CD4-positive, alpha-beta T cell treated with Interleukin-15 for 1 hour (primary cell): ENCODE measurements at regions not wholly inside any gene's neighbourhood (a gene's known extent, or its start where the extent isn't known, plus 50 kb on each side); places are given as distances from the start of the nearest gene placed in this dataset.
A peak's percentile ranks its signal among the peaks of the same experiment; 100 is the strongest.

Experiments used
- DNase-seq: peaks from one replicate; pipeline ENCODE4 v3.0.0-alpha.2; 2020

DNA sequence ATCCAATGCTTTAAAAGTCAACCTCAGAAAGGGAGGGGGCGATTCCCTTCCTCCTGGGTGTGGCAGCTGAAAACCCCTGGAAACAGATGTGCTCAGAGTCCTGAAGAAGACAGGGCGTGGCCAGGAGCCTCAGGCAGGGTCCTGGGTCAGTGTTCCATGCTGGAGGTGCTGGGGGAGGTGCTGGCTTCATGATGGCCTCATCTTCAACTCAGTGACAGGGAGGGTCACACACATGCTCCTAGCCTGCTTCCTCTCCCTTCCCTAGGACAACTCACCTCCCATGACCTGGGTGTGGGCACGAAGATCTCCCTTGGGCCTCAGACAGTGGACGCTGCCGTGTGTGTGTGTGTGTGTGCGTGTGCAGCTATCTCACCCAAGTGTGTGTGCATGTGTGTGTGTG lies 245.6 kb upstream of the B3GAT1 start:
- DNase-seq: no peak

DNA sequence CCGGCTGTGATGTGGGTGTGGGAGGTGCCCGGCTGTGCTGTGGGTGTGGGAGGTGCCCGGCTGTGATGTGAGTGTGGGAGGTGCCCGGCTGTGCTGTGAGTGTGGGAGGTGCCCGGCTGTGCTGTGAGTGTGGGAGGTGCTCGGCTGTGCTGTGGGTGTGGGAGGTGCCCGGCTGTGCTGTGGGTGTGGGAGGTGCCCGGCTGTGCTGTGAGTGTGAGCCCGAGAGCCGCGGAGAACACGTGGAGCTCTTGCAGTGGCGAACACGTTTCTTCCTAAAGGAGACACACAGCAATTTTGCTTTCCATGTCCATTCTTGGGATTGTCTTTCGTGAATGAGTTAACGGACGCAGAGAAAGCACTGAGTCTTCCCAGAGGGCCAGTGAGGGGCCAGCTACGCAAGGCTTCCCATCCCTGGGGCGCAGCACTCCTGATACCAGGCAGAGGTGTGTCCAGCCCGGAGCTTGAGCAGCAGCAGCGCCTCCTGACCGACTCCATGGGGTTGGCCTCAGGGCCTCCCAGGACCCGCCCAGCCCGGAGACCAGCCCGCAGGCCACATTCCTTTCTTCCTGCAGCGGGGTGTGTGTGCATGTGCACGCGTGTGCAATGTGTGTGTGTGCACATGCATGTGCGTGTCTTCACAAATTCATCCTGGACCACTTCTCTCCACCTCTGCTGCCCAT lies 245.0 kb upstream of the B3GAT1 start:
- peak; percentile 42 for DNase-seq

DNA sequence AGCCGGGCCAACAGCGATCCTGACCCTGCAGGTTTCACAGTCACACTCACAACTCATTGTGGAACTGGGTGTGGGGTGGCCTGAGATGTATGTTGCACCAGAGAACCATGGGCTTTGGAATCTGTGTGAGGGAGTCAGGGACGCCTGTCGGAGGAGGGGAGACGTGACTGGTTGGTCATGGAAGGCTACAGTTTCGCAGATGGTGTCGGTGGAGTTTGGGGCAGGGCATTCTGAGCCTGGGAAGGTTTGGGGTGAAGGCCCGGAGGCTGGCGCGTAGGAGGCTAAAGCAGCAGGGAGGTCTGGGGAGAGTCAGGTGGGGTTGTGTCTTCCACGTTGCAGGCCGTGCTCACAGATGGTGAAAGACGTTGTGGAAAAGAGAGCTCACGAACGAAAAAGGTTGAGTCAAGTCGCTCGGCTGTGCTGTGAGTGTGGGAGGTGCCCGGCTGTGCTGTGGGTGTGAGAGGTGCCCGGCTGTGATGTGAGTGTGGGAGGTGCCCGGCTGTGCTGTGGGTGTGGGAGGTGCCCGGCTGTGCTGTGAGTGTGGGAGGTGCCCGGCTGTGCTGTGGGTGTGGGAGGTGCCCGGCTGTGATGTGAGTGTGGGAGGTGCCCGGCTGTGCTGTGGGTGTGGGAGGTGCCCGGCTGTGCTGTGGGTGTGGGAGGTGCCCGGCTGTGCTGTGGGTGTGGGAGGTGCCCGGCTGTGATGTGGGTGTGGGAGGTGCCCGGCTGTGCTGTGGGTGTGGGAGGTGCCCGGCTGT lies 244.2 kb upstream of the B3GAT1 start:
- DNase-seq: peak; percentile 31

DNA sequence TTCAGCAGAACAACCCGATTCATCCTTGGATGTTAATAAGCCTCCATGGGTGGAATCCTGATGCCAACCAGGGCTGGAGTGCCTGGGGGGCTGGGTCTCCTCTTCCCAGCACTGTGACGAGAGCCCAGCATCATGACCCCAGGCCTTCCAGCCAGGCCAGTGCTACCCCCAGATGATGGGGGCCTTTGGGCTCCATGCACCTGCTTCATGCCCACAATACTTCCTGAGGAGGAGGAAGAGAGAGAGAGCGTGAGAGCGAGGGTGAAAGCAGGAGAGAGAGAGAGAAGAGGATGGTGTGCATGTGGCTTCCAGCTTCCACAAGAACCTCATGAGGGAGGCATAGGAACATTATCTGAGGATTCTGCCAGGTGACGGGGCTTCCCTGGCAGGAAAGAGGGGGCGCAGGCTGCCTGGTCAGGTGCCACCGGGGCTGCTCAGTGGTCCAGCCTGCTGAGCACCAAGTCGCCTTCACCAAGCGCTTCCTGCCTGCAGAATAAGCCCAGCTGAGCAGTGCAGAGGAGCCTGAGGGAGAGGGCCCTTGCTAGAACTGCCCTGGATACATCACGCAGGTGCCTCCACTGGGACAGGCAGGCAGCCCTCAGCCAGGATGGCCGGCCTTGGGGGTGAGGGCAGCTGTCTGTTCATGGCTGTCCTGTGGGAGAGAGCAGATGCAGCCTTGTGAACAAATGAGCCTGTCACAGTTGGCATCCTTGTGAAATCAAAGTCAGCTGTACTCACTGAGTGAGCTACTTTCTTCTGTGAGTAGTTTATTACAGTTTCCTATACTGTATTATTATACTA lies 243.3 kb upstream of the B3GAT1 start:
- DNase-seq: no peak

DNA sequence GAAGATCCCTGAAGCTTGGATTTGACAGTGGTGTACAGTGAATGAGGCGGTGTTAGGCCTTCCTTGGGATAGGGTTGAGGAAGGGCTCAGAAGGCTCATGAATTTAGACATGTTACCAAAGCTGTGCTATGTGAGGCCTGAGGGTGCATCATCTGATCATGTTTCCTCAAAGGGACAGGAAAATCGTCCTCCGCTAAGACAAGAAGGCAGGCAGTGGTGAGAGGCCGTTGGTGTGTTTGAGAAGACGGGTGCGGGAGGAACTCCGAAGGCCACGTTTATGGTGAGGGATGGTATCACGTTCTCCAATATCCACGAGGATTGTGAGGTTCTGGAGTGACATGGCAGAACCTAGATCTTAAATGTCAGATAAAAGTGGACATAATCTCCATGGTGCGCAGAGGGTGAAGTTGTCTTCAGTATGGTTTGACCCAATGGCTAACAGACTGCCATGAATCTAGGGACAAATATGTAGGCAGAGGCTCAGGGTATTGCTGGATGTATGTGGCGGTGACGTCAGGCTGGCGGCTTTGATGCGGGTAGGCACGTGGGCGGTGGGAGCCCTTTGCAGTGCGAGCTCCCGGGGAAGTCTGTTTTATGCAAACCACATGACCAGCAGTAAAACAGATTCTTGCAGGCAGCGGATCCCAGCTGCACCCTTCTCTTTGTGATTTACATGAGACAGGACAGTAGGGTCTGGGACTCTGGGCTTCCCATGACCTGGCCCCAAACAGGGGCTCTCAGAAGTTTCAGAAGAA lies 242.3 kb upstream of the B3GAT1 start:
- no peak for DNase-seq

DNA sequence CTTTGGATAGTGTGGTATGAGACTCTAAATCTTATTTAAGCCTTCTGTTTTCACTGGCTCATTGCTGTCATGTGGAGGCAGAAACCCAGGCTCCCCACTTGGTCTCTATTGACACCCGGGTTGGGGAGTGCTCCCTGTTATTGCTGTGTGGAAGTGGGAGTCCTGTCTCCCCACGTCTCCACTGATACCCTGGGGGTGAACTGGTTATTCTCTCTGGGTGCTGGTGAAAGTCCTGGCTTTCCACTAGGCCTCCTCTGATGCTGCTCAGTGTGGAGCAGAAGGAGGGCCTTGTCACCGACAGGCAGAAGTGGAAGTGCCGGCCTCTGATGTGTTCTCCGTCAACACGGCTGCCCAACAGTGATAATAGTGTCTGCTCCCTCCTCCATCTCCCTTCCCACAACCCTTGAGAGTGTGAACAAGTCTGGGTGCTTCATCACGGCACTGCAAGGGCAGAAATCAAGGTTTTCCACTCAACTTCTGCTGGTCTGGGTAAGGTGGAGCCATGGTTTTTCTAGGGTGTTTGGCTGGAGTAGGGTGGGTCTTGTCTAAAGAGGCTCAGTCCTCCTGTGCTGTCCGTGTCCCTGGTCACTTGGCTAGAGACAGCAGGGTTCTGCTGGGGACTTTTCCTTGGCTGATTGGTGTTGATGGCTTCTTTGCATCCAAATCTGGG lies 240.7 kb upstream of the B3GAT1 start:
- DNase-seq: no peak

DNA sequence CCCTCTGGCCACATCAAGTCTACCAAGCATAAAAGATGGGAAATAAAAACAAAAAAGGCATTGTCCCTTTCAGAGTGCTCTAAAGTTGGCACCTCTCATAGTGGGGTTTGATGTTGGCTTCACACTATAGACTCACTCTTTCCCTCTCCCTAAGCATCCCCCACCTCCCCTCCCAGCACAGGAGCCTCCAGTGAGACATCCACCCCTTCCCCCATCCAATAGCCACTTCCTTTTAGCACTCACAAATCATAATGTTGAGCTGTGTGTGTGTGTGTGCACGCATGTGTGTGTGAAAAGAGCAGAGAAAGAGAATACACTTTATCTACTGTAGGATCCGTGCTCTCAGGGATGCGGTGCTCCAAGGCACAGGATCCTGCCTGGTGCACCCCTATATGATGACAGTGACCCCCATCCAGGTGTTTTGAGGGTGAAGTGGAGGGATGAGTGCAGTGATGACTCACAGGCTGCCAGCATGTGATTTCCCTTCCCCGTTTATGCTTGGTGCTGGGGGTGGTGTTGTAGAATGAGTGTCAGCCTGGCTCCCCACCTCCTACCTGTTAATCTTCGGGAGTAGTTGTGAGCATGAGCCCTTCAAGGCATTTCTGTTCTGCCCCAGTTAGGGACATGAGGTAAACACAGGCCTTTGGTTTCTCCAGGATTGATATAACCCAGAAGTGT lies 235.2 kb upstream of the B3GAT1 start:
- DNase-seq: no peak

DNA sequence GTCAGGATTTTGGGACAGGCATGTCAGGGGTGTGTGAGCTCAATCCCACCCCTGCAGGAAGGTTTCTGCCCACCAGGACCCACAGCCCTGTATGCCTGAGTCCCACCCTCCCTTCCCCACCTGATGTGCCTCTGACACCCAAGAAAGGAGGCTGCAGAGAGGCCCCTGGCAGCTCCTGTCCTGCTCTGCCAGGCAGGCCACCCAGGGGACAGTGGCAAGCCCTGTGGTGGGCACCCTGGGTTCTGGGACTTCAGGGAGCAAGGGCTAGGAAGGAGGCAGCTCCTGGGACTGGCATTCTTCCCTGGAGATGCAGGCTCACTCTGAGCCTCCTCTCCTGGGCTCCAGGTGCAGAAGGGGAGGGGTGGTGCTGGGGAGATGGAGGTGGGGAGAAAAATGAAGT lies 234.5 kb upstream of the B3GAT1 start:
- no peak for DNase-seq

DNA sequence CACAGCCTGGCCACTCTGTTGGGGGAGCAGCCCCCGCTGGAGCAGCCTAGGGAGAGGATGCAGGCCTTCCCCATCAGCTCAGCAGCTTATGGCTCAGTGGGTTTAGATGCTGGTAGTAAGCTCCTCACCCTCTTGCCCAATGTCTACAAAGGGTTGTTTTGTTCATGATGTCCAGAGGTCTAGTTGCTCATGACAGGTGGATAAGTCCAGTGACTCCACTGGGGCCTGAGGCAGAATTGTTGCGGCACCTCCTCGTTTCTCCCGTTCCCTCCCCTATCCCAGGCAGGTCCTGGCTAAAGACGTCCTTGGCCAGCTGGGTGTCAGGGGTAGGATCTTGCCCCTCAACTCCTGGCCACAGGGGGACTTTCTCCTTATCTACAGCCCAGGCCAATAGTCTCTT lies 233.5 kb upstream of the B3GAT1 start:
- DNase-seq: no peak

DNA sequence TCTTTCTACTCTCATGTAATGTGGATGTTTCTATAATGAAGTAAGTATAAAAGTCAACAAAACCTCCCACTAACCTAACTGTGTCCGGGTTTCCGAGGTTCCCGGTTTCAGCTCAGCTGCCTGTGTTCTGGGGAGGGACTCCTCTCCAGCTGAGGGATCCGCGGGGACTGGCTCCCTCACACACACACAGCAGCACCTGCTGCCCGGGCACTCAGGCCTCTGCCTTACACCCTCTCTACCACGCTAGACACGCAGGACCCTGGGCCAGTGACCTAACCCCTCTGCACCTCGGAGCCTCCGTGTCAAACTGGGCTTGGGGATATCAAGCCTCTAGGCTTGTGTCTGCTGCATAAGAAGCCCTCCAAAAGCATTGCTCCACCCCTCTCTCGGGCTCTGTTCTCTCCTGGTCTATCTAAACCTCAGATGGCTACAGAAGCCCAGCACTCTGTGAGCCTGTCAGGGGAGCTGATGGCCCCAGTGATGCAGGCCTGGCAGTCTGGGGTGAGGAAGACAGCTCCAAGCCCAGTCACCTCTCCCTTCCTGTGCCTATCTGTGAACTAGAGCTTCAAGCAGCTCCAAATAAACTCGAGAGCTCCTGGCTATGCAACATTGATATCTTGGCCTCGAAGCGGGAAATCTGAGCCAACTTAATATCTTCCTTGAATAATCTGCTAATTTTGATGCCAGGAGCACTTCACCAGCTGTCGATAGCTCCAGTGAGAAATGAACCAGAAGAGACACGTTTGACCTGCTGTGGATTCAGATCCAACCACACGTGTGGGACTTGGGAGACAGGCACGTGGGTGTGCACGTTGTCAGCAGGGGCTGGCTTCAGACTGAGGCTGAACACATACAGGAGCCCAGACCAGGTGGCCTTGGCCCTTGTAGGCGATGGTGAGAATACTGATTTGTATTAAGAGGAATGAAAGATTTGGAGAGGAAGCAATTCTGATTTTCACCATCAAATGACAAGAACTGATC lies 232.7 kb upstream of the B3GAT1 start:
- DNase-seq: no peak

DNA sequence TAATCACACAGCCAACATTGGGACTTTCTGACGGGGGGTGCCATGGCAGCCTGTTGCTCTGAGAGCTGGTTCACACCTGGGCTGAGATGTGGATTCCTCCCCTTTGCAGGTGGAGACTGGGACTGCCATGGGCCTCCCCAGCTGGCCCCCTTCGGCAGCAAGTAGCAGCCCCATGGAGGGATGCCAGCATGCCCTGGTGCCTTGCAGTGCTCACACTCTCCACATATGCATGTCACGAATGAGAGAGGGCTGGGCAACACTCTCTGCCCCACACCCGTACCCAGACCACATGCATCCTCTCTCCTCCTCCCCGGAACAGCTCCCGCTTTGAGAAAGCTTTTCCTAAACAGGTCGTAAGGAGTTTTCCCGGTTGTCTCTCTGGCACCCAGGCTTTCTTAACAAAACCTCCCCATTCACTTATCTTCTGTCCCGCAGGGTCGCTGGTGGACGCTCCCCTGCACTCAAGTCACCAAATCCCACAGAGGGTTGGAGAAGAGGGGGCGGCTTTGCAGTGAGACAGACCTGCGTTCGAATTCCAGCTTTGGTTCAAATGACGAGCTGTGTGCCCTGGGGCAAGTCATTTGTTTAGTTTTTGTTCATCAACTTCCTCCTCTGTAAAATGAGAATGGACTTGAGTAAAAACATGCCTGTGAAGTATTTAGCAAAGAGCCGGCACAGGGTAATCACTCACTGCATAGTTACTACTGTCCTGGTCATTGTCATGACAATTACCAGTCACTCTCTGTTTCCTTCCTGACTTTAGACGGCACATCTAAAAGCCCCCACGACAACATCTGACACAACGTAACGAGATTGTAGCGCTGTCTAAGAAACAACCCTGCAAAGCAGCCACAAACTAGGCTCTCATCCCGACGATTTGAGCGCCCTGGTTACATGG lies 231.3 kb upstream of the B3GAT1 start:
- DNase-seq: no peak

DNA sequence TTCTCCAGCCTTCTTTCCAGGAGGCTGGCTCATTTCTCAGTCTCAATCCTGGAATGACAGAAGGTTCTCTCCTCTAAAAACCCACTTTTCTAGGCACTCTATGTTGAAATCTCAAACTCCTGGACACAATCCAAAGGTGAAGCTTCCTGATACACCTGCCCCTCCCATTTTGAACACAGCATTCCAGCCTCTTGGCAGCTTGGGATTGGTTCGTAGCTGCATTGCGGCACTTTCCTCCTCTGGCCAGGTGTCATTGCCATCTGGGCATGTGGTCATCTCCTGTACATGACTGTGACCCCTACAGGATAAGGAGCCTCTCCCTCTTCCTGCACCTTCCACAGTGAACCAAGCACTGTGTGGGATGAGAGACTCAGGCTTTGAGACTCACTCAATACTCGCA lies 230.2 kb upstream of the B3GAT1 start:
- DNase-seq: no peak

DNA sequence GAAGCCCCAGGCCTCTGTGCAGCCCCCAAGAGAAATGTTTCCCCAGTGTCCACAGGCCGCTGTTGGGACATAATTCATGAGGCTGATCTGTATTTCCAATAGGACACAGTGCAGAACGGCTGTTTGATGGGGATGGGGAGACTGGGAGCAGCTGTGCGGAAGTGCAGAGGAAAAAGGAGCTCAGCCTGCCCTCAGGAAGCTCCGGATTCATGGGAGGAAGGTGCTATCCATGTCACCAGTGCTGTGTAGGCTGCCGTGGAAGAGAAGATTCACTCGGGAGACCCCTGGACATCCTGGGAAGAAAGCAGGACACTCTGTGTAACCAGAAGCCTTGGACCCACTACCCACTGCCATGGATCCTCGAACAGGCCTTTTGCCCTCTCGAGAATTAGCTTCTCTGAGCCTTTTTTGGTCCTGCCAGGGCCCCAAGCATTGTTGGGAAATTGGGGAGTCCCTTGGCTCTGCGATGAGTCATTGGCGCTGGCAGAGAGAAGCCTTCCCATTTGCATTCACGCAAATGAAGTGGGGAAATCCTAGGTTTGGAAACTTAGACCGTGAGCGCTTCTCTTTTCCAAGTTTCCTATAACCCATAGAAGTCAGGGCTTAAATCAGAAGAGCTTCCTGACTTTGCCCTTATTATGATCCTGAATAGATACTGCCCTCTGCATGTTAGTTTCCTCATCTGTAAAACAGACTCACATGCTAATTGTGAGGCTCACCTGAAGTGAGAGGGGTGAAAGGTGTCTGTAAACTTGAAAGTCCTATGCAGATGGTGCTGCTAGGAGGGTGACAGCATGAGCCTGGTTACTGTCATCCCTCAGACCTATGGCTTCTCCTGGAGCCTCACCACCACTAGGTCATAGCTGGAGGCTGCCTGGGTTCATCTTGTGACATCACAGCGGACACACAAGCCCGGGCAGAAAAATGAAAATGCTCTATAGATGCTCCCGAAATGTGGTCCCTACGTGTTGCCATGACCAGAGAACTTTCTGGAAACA lies 229.2 kb upstream of the B3GAT1 start:
- no peak for DNase-seq

DNA sequence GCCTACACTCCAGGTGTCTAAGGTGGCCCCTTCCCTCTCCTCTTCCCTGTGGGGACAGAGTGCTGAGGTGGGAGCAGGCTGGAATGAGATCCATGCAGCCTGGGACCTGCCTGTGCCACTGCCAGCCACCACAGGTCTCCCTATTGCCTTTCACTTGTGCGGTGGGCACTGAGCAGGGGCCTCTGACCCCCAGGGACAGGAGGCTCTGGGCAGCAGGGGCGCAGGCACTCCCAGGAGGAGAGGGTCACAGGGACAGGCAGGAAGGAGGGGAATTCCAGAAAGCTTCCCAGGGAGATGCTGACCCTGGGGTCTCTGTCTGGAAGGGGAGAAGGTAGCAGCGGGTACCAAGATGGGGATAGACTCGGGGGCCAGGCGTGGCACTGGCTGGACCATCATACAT lies 228.5 kb upstream of the B3GAT1 start:
- DNase-seq: no peak

DNA sequence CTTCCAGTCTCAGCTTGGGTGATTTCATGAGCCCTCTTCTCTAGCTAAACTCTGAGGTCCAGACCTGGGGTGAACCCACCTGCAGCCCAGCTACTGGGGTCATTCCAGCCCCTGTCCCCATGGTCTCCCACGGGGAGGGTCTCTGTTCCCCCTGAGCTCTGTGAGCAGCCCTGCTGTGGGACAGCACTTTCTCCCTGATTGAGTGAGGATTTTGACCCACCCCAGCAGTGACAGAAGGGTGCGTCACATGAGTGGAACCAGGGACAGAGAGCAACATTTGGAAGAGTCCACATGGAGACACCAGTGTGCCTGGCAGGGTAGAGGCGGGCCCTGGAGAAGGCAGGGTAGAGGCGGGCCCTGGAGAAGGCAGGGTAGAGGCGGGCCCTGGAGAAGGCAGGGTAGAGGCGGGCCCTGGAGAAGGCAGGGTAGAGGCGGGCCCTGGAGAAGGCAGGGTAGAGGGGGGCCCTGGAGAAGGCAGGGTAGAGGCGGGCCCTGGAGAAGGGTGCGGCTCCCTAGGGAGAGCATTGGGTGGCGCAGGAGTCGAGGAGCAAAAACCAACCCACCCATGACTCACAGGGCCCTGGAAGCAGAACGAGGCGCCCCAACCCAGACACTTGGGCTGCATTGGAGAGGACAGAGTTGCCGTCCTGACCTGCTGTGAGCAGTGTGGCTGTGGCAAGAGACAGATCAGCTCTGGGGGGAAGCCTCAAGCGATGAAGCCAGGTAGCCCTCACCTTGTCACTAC lies 227.7 kb upstream of the B3GAT1 start:
- DNase-seq: no peak

DNA sequence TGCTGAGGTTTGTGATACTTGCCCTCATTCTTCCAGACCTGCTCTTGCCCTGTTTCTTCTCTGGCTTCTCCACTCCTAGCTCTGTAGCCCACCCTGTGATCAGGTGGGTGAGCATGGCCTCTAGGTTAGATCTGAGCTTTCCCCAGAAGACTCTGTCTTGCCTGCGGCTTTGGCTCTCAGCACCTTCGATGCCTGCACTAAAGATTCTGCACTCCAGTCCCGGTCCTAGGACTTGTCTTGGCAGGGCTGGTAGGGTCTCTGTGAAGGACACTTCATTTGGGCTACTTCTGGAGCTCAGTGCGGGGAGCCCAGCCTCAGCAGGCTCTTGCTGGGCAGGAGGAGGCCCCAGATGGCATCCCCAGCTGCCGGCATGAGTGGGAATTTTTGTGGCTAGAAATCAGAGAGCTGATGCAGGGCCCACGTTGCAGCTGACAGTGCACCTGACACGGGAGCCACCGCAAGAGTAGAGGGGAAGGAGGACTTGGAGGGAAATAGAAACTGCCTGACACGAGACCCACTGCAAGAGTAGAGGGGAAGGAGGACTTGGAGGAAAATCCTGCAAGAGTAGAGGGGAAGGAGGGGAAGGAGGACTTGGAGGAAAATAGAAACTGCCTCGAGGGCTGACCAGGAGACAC lies 226.9 kb upstream of the B3GAT1 start:
- DNase-seq: no peak
